ENCODE measurements at regions not wholly inside any gene's neighbourhood (a gene's known extent, or its start where the extent isn't known, plus 50 kb on each side); places are given as distances from the start of the nearest gene placed in this dataset.

GRCh38 chr7:125424721-125425120, 495.1 kb upstream of the POT1 start:
- Histone ChIP-seq H4K20me1 (replicated peaks; ENCODE audit: control insufficient read depth, insufficient read depth, low read length) (no peaks in the 10 kb centered on the region), H3K4me2 (ENCODE audit: insufficient read depth, low read length) (no peak overlapping the region), H3K4me3 (no peak overlapping the region), H3K27ac (ENCODE audit: extremely low read depth, low read depth, low read length) (no peak overlapping the region), H3K27me3 (ENCODE audit: control insufficient read depth in 2 of 2, insufficient read depth in 2 of 2, low read length in 2 of 2) (no peaks in the 10 kb centered on the region), H3K9me1 (ENCODE audit: control insufficient read depth, insufficient read depth, low read length) (no peaks in the 10 kb centered on the region), H3K9me3 (replicated peaks; ENCODE audit: control insufficient read depth, insufficient read depth, low read depth, low read length) (no peaks in the 10 kb centered on the region), H3K79me2 (ENCODE audit: control insufficient read depth, insufficient read depth, low read length) (no peaks in the 10 kb centered on the region), H3K36me3 (ENCODE audit: control insufficient read depth, insufficient read depth, low read length) (no peaks in the 10 kb centered on the region), H3K9ac (ENCODE audit: insufficient read depth in 1 of 2, low read depth in 2 of 2, low read length in 2 of 2) (no peak overlapping the region), H2AFZ (ENCODE audit: low read depth, low read length) (no peak overlapping the region), H3K4me1 (replicated peaks in 1 of 2; ENCODE audit: control insufficient read depth in 2 of 2, insufficient read depth in 2 of 2, low read length in 2 of 2) (no peaks in the 10 kb centered on the region)
- POLR2A ChIA-PET, result no interaction called here
- no peak for FAIRE-seq
- no peak for TF ChIP-seq AFF4 (CRISPR knock-in tag; IDR thresholded peaks at IDR 0.05)
- no peak for TF ChIP-seq FOSL1 (tag; conservative IDR thresholded peaks at IDR 0.05)
- no peak for TF ChIP-seq FOS (IDR thresholded peaks at IDR 0.05; ENCODE audit: extremely low read depth, insufficient read length)
- no peak for TF ChIP-seq CCAR2 (IDR thresholded peaks at IDR 0.05; ENCODE audit: low read depth, low read length)
- no peak for TF ChIP-seq SREBF1 (IDR thresholded peaks at IDR 0.05; ENCODE audit: borderline replicate concordance, low read depth, low read length)
- TF ChIP-seq HEY1 (CRISPR knock-in tag; IDR thresholded peaks at IDR 0.05; ENCODE audit: borderline replicate concordance), result no peak
- no peak for TF ChIP-seq ZNF431 (CRISPR knock-in tag; IDR thresholded peaks at IDR 0.05)
- TF ChIP-seq ZNF133 (CRISPR knock-in tag; IDR thresholded peaks at IDR 0.05), result no peak
- TF ChIP-seq, protein P1, sequence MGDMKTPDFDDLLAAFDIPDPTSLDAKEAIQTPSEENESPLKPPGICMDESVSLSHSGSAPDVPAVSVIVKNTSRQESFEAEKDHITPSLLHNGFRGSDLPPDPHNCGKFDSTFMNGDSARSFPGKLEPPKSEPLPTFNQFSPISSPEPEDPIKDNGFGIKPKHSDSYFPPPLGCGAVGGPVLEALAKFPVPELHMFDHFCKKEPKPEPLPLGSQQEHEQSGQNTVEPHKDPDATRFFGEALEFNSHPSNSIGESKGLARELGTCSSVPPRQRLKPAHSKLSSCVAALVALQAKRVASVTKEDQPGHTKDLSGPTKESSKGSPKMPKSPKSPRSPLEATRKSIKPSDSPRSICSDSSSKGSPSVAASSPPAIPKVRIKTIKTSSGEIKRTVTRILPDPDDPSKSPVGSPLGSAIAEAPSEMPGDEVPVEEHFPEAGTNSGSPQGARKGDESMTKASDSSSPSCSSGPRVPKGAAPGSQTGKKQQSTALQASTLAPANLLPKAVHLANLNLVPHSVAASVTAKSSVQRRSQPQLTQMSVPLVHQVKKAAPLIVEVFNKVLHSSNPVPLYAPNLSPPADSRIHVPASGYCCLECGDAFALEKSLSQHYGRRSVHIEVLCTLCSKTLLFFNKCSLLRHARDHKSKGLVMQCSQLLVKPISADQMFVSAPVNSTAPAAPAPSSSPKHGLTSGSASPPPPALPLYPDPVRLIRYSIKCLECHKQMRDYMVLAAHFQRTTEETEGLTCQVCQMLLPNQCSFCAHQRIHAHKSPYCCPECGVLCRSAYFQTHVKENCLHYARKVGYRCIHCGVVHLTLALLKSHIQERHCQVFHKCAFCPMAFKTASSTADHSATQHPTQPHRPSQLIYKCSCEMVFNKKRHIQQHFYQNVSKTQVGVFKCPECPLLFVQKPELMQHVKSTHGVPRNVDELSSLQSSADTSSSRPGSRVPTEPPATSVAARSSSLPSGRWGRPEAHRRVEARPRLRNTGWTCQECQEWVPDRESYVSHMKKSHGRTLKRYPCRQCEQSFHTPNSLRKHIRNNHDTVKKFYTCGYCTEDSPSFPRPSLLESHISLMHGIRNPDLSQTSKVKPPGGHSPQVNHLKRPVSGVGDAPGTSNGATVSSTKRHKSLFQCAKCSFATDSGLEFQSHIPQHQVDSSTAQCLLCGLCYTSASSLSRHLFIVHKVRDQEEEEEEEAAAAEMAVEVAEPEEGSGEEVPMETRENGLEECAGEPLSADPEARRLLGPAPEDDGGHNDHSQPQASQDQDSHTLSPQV (IDR thresholded peaks at IDR 0.05), result no peak
- TF ChIP-seq CREB5 (CRISPR knock-in tag; IDR thresholded peaks at IDR 0.05), result no peak
- no peak for TF ChIP-seq OTX1 (CRISPR knock-in tag; IDR thresholded peaks at IDR 0.05)
- TF ChIP-seq ZNF140 (CRISPR knock-in tag; IDR thresholded peaks at IDR 0.05), result no peak
- no TSS peak for BruUV-seq (replicated peaks)
- CTCF ChIA-PET (ENCODE audit: low intra/inter-chr PET ratio), result no interaction called here
- intact Hi-C loops (cut with micrococcal nuclease), result no loop called here
- DNase-seq (ENCODE audit: extremely low read depth in 1 of 4, low spot score in 3 of 4), result no peak
- ATAC-seq, result no peak
- 3% methylated on average over 3 of the region's 3 CpGs for WGBS (ENCODE audit: insufficient coverage, low coverage, missing lambda C conversion rate)
- in situ Hi-C loops (cut with MboI), result no loop called here
